ENCODE measurements at regions not wholly inside any gene's neighbourhood (a gene's known extent, or its start where the extent isn't known, plus 50 kb on each side); places are given as distances from the start of the nearest gene placed in this dataset.

DNA sequence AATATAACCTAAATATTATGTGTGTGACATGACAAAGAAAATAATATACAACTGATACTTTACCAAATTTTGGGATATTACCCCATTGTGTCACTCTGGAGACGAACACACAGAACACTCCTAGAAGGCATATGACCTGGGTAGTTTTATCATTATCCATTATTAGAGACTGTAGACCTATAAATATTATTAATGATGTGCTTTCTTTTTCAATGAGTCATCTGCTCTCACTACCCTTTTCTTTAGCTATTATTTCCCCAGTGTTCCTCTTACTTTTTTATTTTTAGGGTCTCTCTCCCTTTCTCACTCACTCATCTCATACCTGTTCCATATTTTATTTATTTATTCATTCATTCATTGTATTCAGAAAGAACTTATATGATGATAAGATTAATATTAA, 143.3 kb upstream of the ITGA4 start:
- no peak for TF ChIP-seq CTCF (IDR thresholded peaks at IDR 0.05; ENCODE audit: insufficient read depth, missing control alignments)
- DNase-seq (ENCODE audit: insufficient read length, low spot score) (no peak), FAIRE-seq (no peak)

DNA sequence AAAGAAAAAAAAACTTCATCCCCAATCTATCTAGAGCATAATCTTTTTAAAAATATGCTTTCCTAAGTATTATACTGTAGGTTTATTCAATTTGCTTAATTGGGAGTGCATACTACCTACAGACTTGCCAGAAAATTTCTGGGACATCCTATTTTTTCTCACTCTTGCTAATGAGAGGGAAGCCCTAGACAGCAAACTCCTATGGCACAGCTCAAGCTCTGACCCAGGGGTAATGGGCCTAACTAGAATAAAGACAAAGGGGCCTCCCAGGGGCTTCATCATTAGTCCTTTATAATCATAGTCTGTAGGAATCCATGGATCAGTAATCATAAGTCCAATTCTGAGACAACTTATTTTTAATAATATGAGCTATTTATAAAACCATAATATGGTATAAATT, 142.6 kb upstream of the ITGA4 start:
- DNase-seq (ENCODE audit: insufficient read length, low spot score) (no peak), FAIRE-seq (no peak)
- no peak for TF ChIP-seq CTCF (IDR thresholded peaks at IDR 0.05; ENCODE audit: insufficient read depth, missing control alignments)

GRCh38 chr2:181317511-181317910, 139.7 kb upstream of the ITGA4 start:
- no peak for TF ChIP-seq CTCF (IDR thresholded peaks at IDR 0.05; ENCODE audit: insufficient read depth, missing control alignments)
- peak; percentile 55 for FAIRE-seq
- no peak for DNase-seq (ENCODE audit: insufficient read length, low spot score)

- TF ChIP-seq CTCF (IDR thresholded peaks at IDR 0.05; ENCODE audit: insufficient read depth, missing control alignments), result no peak
- no peak for DNase-seq (ENCODE audit: insufficient read length, low spot score)
- peak; percentile 66 for FAIRE-seq
Measured at GRCh38 chr2:181318504-181319280, 138.5 kb upstream of the ITGA4 start.

GRCh38 chr2:181319286-181319685, 137.9 kb upstream of the ITGA4 start:
- FAIRE-seq, result no peak
- DNase-seq (ENCODE audit: insufficient read length, low spot score), result no peak
- TF ChIP-seq CTCF (IDR thresholded peaks at IDR 0.05; ENCODE audit: insufficient read depth, missing control alignments), result no peak

DNA sequence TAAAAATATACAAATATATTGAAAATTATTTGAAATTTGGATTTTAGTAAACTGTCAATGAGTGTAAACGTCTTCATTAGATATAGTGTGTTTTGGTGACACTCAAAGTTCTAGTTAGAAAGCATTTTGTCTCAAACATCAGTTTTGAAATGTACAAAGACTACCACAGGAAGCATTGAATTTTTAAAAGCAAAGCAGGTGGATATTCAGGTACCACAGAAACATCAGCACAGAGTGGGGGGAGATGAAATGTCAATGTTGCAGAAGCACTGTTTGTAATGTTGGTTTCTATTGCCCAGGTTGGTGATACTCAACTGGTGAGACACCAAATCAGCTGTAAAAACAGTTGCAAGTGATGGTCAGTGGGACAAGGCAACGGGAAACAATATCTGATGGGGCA, 136.5 kb upstream of the ITGA4 start:
- no peak for TF ChIP-seq CTCF (IDR thresholded peaks at IDR 0.05; ENCODE audit: insufficient read depth, missing control alignments)
- FAIRE-seq, result no peak
- no peak for DNase-seq (ENCODE audit: insufficient read length, low spot score)

DNA sequence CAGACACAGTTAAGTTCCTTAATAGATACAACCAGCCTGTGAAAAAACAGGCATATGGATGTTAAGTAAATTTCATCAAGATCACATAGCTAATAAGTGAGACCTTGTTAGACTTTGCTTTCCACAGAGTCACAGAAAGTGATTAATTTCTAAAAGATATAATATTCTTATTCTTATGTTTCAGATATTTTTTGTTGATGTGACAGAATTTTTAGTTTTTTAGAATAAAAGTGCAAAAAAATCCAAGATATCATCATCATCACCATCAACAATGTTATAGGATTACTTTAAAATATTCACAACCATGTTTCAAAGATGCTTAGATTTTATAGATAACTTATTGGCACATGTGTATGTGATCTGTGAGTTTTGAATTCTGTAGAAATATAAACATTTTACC, 132.3 kb upstream of the ITGA4 start:
- no peak for DNase-seq (ENCODE audit: insufficient read length, low spot score)
- no peak for FAIRE-seq
- TF ChIP-seq CTCF (IDR thresholded peaks at IDR 0.05; ENCODE audit: insufficient read depth, missing control alignments), result no peak
